ENCODE measurements at regions not wholly inside any gene's neighbourhood (a gene's known extent, or its start where the extent isn't known, plus 50 kb on each side); places are given as distances from the start of the nearest gene placed in this dataset.

DNA sequence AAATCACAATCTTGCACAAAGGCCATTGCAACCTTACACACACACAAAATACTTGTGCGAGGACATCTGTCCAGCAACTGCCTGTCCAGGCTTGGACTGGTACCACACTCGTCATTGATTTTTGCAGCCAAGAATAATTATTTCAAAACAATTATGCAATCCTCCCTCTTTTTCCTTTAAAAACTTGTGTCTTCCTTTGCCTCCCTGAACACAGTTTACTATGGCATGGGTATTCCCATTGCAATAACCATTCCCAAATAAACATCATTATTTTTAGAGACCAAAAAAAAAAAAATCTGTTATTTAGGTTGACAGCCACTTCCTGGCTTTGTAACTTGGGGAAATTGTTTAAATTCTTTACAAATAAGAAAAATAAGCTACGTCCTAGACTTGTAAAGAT is 54.0 kb downstream of the C11orf91 start:
- DNase-seq: no peak

DNA sequence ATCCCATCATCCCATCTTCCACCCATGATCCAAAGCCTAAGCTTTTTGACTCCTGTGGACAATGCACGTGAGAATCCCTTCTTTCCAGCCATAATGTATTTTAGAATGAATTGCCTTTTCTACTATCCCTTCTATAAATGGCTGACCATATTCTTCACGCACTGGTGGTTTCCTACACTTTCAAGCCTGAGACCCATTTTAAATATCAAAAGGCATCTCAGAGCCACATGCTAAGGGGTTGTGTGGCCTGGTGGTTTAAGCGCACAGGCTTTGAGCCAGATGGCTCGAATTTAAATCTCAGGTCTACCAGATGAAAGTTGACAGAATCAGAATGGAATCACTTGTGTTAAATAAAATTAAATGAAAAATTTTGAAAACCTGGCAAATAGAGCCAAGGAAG is 54.5 kb downstream of the C11orf91 start:
- DNase-seq: no peak

DNA sequence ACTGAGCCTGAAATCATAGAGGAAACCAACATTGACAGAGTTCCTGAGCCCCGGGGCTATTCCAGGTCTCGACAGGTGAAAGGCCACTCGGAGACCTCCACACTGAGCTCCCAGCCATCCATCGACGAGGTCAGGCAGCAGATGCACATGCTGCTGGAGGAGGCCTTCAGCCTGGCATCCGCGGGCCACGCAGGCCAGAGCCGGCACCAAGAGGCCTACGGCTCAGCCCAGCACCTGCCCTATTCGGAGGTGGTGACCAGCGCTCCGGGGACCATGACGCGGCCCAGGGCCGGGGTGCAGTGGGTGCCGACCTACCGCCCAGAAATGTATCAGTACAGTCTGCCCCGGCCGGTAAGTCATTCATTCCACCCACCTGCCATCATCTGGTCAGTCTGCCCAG is 54.9 kb downstream of the C11orf91 start:
- DNase-seq: no peak

DNA sequence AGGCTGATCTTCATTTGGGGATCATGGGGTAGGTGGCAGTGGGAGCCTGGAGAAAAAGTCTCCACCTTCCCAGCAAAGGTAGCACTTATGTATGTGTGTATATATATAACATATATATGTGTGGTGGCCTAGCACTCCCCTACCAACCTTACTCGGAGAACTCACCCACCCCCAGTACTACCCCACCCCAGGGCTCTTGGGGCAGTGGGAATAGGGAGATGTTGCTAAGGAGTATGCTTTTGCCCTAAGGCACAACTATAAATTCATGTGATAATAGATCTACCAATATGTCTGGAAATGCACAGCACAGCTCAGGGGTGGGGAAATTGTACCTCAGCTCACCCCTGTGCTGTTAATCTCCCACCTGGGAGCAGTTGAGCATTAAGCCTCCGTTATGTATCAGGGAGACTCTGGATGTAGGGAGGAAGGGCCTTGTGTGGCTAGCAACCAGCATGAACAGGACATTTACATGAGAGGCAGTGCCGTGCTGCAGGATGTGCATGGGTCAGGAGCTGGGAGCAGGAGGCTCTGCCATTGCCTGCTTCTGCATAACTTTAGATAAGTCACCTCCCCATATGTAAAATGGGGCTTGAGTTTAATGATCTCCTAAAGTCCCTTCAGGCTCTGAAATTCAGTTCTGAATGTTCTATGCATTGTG is 57.3 kb downstream of the C11orf91 start:
- DNase-seq: no peak

DNA sequence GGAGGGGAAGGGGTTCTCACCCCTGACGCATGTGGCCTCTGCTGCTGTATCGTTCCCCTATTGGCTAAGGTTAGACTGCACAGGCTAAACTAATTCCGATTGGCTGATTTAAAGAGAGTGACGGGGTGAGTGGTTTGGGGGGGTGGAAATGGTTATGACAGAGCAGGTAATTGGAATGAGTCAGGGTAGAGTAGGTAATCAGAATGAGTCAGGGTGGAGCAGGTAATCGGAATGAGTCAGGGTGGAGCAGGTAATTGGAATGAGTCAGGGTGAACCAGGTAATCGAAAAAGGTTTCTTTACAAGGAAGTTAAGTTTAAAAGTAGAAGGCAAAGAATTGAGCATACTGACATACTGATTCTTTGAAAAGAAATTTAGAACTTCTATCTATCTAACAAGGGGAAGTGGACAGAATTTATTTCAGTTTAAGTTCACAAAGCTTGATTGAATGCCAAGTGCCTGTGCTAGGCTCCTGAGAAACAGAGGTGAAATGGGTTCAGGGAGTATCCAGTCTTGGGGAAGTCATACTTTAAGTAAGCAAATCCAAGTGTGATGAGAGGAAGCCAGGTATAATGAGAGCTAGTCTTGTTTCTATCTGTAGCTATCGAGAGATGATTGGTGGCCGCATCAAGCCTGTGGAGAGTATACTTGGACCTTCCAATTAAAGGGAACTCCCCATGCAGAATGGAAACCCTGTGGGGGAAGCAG is 58.0 kb downstream of the C11orf91 start:
- peak in 11 of 56 donors; percentile 17 to 65 (median 36) for DNase-seq

DNA sequence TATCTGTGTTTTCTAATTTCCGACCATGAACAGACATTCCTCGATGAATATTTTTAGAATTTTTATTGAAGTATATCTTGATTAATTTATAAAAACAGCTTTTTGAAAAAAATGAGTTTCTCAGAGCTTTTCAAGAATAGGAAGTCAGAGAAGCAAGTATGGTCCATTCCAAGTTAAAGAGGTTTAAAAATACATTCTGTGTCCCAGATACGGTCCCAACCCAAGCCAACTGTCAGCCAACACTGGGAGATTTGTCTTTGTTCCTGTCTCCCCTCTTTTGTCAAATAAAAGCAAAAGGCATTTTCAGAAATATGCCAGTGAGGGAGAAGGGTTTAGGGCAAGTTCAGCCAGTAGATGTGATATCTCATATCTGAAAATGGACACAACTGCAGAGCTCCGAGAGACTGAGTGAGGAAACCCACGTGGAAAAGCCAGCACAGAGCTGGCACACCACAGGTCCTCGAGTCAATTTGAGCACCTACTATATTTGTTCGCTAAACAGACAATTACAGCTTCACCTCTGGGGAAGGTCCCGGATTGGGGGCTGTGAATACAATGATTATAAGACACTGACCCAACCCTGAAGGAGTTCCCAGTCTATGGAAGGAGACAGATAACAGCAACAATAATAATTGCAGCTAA is 59.8 kb downstream of the C11orf91 start:
- DNase-seq: no peak

DNA sequence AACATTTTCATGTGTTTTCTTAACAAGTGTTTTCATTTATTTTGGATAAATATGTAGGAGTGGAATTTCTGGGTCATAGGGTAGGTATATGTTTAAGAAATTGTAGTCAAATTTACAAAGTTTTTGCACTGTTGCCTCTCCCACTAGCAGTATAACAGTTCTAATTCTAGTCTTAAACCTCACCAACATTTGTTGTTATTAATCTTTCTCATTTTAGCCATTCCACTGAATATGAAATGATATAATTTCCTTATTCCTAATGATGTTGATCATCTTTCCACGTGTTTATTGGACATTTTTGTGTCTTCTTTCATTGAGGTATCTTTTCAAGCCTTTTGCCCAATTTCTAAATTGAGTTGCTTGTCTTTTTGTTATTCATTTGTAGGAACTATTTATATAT is 62.0 kb downstream of the C11orf91 start:
- no peak for DNase-seq

DNA sequence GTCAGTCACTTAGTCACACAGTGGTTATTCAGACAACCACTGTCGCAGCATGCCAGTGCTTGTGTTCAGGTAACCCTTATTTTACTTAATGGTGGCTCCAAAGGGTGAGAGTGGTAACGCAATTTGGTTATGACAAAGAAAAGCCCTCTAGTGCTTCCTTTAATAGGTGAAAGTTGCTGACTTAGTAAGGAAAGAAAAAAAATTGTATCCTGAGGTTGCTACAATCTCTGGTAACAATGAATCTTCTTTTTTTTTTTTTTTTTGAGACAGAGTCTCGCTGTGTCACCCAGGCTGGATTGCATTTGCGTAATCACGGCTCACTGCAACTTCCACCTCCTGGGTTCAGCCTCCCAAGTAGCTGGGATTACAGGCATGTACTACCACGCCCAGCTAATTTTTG is 64.5 kb downstream of the C11orf91 start:
- peak in 1 of 56 donors; percentile 8 for DNase-seq

DNA sequence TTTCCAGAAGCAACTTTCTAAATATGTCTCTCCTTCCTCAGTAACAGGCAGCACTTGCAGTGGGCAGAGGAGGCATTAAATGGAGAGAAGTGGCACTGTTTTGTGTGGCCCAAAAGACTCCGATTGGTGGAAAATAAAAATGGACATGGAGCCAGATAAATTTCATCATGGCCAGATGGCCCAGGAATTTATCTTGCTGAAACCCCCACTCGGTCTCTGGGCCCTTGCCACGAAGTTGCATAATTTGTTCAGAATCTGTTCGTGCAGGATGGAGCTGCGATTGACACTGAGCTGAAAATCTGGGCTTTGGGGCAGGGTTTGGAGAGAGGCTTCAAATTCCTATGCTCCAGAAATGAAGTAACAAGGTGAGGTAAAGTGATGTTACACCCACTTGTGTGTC is 65.5 kb downstream of the C11orf91 start:
- DNase-seq: no peak

DNA sequence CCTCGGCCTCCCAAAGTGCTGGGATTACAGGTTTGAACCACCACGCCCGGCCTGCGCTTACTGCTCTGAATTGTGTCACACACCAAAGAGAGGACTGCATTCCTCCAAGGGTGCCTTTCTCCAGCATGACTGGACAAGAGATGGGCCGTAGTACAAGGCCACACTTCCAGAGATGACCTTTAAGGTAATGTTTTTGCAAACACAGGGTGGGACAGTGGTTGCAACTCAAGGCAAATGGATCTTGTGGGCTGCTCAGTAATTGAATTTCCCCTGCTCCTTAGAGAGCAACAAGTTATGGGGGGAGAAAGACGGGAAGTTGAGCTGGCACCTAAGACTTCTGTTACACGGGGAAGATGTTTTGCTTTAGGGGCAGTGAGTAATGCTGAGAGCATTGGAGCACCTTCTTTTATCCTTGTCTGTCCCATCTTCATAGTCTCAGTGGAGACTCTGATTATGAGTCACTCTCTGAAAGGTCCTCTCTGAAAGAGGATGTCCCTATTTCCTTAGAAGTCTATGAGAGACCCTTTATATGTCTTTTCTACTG is 66.3 kb downstream of the C11orf91 start:
- DNase-seq: no peak

DNA sequence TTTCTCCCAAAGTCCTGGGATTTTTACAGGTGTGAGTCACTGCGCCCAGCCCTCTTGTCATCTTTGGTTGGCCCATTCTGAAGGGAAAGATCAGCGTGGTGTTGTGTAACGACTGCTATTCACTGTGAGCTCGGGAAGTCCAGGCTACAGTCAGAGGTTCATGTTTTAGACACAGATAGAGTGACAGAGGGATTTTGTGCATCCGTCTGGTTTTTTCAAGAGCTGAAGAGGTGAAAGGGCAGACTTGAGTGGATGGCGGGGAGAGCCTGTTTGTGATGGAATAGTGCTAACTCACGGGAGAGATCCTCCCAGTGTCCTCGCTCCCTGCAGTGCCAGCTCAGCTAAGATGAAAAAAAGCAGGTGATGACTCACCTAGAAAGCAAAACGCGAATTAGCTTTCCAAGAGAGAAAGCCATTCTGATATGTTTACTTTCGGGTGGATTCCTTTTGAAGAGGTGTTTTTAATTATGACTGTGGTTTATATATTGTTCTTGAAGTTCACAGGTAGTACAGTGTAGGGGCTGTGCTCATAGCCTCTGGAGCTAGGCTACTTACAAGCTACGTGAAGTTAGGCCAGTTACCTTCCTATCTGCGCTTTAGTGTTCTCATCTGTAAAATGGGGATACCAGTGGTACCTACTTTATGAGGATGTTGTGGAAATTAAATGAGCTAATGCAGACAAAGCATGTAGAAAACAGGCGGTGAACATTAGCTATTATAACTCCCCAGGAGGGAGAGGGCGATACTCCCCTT is 67.2 kb downstream of the C11orf91 start:
- DNase-seq: peak in 10 of 56 donors; percentile 11 to 61 (median 25)

DNA sequence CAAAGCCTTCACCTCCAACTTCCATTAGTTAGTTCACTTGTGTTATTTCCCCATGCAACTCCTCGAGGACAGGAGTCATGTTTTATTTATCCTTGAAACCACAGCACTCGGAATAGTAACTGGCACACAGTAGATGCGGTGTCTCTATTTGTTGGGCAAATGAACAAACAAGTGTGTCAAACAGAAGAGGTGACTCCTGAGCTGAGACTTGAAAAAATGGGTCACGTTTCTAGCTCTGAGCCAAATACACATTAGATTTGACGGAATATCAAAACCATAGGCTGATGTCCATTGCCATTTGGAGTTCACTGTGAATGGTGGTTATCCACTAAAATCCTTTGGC is 68.9 kb downstream of the C11orf91 start:
- DNase-seq: no peak

DNA sequence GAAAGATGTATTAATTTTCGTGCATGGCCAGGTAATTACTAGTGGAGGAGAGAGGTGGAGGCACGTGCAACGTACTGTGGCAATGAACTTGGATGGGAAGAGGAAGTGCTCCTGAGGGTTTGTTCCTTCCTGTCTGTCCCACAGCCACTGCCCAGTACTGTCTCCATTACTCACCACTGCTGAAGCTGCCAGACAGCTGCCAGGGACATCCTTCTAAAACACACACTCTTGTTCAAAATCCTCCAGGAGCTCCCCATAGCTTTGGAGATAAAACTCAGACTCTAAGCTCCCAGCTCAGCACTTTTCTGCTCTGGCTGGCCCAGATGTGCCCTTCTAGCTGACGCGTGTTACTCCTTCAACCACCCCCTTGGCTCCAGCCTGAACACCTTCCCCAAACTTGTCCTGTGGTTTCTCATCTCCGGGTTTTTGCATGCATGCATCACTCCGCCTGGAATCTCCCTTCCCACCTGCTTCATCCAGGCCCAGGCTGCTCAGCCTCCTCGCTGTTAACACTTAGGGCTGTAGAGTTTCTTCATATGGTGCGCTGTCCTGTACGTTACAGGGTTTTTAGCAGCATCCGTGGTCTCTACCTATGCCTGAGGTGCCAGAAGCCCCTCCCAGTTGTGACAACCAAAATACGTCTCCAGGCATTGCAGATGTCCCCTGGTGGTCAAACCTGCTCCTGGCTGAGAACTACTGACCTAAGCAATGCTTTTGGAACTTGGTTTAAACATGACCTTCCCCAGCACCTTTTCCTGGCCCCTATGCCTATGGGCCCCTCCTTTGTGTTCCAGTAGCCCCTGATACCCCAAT is 69.5 kb downstream of the C11orf91 start:
- DNase-seq: no peak

DNA sequence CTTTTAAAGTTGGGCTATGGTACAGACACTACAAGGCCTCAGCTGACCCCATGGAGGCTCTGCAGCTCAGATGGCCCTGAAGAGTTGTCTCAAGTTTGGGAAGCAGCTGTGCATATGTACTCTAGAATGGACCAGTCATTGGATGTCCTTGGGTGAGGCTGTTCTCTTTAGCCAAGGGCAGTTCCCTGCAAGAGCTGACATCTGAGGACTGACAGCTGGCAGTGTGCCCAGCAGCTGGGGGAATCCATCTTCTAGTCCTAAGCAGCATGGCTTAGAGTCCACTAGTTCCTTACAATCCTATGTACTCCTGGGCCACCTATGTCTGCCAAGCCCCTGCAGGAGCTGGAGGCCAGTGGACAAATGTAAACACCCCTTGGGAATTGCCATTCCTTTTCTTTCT is 76.5 kb downstream of the C11orf91 start:
- DNase-seq: peak in 2 of 56 donors; percentile 7 to 10

DNA sequence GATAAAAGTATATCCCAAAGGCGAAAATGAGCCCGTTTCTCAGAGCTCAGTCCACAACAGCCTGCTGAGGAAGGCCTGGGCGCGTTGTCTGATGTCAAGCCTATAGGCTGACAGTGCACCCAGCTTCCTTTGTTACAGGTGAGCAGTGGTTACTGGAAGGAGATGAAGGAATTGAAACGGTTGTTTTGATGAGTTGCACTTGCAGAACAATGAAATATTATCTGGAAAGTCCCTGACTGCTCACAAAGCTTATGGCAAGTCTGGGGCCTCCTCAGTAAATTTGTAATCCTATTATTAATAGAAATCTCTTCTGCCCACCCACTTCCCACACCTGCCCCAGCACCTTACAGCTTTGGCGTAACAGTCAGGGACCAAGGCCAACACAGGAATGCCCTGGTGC is 77.8 kb downstream of the C11orf91 start:
- no peak for DNase-seq

DNA sequence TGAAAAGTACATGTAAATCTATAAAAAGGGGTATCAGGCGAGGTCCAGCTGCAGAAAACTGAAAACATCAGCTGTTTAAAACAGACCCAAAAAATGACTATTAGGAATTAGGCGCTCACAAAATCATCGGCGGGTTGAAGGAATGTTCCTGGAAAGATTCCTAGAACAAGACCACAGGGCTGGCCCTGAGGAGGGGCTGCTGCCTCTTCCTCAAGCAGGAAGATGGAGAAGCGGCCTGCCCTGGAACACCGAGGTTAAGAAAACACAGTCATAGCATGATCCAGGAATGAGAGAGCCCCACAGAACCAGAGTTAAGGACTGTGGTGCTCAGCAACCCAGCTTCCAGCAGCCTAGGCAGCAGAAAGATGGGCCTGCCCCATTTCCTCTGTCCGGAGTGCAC is 78.4 kb downstream of the C11orf91 start:
- no peak for DNase-seq

DNA sequence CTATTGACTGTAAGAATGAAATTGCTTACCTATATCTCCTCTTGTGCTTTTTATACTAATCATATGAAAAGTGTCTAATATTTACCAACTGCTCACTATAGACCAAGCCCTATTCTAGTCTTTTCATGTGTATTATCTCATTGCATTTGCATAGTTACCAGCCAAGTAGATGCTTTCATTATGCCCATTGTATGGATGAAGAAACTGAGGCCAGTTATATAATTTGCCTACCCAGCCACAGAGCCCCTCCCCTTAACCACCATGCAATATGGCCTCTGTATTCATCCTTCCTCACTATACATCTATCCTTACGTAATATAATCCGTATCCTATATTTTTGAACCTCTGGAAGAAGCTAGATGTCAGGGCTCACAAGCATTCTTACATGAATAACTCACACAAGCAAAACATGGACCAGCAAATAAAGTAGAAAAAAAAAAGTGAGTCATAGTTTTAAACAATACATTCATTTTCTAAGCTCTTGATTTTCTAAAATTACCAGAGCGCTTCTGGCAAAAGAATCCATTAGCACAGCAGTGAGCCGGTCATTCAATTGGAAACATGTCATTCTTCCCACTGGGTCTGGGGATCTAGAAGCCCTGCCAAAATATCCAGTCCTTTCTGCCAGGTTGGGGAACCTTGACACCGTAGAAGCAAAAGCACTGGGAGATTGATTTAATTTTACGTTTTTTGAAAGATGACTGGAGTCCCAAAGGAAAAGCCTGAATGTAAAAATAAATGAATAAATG is 80.0 kb downstream of the C11orf91 start:
- DNase-seq: peak in 1 of 56 donors; percentile 27

DNA sequence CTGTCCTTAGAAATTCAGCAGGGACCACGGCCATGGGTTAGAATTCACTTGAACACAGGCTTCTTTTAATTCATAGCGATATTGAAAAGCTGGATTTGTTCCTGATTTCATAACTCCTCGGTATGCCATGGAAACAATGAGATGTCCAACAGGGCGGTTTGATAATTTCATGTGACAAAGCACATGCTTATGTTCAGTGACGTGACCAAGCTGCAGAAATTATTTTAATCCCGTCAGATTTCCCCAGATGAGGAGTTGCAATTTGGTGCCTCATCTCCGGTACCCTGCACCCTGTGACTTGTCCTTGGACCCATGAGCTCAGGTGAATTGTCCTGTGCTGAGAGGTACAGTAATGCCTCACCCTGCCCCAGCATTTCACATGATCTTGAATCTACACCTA is 81.7 kb downstream of the C11orf91 start:
- DNase-seq: no peak

DNA sequence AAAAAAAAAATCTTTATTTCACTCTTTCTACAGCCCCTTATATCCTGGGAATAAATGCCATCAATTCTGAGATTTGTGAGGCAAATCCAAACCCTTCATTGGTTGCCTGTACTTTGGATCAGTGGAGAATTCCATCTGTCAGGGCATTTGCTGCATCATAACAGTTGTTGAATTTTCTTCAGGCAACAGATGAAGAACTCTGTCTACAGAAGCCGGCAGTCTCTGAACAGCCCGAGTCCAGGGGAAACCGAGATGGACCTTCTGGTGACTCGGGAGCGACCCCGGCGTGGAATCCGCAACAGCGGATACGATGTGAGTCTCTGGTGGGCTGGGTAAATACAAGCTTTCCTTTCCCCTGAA is 82.3 kb downstream of the C11orf91 start:
- DNase-seq: no peak

DNA sequence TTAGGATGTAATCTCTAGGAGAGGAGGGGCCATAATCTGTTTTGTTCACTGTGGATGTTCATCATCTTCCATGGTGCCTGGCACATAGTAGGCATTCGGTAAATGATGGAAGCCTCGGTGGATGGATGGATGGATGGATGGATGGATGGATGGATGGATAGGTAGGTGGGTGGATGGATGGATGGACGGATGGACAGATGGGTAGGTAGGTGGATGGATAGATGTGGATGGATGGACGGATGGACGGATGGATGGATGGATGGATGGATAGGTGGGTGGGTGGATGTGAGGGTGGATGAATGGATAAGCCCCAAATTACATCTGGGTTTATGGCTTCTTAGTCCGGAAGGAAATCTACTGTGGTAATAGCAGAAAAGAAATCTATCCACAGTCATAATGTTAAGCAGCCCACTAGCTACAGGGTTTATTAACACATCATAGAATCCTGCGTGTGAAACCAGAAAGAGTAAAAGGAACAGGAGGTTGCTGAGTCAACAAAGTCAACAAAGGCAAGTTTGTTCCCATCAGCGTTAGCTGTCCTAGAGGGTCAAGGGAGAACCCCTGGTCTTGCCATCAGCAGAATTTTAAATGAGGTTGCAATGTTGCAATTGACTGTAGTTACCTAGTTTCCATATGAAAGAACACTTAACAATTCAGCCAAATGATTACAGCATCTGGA is 82.8 kb downstream of the C11orf91 start:
- DNase-seq: no peak
